NCI-H1092 treated with DMSO at 0.1 percent for 48 hours (cell line): ENCODE measurements at regions not wholly inside any gene's neighbourhood (a gene's known extent, or its start where the extent isn't known, plus 50 kb on each side); places are given as distances from the start of the nearest gene placed in this dataset.

Experiments used
- DNase-seq: peaks from one replicate; lab custom pipeline; 2025; lab: John Stamatoyannopoulos, UW

DNA sequence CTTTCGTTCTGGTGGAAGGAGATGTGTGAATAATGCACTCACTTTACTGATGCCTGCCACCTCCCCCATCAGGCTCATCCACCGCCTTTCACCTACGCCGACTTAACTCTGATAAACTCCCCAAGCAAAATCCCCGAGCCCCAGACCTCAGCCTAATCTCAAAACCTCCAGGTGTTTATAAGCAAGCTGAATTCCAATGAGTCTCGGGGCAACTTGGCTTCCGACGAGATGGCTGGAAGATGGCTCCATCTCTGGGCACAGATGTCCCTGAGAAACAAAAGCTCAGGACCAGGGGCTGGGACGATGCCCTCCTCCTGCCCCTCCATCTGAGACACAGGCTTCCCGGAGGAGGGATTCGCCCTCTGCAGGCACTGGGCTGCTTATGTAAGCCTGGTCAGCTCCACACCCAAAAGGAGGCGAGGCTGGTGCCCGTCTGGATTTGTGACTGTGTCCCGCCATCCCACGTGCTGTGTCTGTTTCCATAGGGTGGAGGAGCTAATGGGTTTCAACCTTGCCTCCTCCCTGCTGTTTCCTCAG, 386.4 kb upstream of the TNRC6C start:
- no peak for DNase-seq

DNA sequence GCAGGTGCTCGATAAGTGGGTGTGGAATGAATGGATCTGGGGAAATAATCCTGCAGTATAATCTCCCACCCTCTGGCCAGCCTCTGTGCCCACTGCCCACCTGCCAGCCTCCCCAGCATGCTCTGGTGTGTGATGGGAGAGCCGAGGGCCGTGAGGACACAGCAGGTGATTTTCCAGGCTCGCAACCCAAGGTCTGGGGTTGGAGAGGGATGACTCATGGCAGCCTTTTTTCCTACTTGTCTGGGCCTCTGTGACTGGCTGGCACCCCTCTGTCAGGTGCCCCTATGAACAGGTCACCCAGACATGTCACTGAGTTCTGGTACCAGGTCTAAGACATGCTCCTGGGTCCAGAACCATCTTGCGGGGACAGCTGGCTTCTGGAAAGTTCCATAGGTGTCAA, 385.7 kb upstream of the TNRC6C start:
- DNase-seq: no peak

DNA sequence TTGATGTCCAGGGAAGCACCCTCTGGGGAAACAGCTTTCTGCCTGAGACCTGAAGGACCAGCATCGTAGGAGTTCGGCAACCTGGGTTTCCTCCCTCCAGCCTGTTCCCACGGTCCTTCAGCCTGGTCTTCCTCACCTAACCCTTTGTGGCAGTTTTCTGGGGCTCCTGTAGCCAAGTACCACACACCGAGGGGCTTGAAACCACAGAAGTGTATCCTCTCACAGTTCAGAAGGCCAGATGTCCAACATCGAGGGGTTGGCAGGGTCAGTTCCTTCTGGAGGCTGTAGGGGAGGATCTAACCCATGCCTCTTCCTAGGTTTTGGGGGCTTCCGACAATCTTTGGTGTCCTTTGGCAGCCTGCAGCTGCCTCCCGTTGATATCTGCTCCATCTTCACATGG, 381.0 kb upstream of the TNRC6C start:
- DNase-seq: no peak

DNA sequence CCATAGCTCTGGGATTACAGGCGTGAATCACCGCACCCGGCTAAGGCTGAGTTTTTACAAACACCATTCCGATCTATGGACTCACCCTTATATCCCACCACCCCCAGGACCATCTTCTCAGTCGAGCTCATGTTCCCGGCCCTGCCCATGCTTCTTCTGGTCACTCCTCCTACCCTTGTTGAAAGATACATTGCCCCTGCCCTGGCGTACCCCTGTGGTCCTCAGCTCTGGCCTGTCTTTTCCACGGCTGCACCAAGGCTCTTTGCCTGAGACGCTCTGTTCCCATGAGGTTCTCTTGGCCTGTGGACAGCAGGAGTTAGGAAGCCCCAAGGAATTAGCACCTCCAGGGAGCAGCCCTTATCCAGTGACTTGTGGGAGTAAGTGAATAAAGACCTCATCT, 379.4 kb upstream of the TNRC6C start:
- no peak for DNase-seq

DNA sequence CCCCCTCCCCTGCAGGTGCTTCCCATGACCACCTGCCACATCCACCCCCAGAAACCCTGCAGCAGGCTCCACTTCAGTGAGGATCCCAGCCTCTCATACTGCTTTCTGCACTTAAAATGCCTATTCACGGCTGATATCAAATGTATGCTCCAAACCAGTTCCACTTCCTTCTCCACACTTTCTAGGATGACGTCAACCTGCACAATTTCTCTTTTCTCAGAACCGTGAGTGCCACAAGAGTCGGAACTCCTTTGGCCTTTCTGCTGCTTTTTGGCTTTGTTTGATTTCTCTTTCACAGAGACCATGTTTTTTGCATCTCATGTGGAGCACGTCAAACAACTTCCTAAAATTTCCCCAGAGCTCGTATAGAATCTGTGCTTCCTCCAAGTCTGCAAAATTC, 378.8 kb upstream of the TNRC6C start:
- DNase-seq: no peak

DNA sequence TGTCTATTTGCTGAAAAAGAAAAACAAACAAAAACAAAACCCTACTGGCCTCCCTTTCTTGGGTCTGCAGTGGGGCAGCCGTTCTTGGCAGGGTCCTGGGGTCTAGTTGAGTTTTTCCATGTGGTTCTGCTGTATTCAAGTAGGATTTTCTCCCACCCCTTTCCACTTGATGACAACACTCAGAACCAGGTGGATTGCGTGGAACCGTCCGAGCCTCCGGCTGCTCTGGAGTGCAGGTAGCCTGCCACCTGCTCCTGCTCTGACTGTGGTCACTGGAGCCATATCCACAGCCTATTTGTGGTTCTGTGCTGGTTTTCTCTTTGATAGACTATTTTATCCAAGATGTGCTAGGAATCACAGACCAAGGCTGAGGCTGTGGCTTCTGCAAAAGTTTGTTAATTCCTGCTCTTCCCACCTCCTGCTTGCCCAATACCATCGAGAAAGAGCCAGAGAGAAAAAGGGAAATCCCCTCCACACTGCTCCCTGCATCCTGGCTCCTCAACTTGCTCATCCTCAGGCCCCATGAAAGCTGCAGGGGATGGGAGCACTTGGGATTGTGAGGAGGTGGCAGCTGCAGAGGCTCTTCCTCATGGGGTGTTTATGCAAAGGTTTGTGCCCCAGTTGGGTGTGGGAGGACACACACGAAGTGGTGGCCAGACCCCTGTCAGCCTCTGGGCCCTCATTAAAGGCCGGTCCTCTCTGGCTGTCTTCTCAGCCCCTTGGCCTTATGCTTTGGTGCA, 377.8 kb upstream of the TNRC6C start:
- DNase-seq: no peak

DNA sequence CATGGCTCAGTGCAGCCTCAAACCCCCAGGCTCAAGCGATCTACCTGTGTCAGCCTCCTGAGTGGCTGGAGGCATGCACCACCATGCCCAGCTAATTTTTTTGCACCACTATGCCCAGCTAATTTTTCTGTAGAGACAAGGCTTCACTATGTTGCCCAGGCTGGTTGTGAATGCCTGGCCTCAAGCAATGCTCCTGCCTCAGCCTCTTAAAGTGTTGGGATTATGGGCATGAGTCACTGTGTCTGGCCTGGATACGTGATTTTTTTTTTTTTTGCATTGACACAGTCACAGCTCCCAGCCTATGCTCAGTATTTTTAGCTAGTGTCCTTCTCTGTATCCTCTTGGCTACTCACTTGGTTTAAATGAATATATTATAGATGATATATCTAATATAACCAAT, 377.0 kb upstream of the TNRC6C start:
- DNase-seq: no peak

DNA sequence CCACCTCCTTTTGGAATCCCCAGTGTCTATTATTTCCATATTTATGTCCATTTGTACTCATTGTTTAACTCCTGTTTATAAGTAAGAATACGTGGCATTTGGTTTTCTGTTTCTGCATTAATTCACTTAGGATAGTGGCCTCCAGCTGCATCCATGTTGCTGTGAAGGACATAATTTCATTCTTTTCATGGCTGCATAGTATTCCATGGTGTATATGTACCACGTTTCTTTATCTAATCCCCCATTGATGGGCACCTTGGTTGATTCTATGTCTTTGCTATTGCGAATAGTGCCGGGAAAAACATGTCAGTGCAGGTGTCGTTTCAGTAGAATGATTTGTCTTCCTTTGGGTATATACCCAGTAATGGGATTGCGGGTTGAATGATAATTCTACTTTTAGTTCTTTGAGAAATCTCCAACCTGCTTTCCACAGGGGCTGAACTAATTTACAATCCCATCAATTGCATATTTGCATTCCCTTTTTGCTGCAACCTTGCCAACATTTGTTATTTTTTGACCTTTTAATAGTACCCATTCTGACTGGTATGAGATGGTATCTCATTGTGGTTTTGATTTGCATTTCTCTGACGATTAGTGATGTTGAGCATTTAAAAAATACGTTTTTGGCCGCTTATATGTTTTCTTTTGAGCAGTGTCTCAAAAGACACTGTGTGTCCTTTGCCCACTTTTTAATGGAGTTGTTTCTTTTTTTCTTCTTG, 373.2 kb upstream of the TNRC6C start:
- no peak for DNase-seq

DNA sequence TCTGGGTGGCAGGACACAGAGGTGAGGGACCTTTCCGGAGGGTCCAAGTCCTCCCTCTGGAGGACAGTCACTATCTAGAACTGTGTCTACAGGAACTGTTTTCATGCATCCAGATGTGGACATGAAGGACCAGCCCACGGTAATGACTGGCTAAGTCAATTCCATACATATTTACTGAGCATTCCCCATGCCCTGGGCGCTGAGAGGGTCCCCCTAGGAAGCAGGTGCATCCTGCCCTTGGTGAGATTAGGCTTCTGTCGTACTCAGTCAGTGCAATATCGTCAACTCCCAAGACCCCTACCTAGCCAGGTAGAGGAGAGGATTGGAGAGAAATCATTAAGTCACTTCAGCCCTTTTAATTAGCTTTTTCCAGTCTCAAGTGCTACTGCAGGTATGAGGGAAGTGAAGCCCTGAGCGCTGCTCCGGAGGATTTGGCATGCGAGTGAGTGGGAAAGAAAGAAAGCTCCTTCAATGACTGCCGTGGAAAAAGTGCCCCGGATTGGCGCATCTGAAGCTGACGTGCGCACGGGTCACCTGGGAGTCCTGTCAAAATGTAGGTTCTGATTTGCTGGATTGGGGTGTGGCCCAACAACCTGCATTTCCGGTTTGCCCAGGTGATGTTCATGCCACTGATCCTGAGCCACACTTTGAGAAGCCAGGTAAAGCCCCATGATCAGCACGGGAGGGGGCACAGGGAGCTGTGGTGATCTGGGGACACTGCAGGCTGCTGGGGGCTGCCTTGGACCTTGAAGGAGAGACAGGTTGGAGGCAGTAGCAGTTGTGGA, 367.4 kb upstream of the TNRC6C start:
- no peak for DNase-seq

DNA sequence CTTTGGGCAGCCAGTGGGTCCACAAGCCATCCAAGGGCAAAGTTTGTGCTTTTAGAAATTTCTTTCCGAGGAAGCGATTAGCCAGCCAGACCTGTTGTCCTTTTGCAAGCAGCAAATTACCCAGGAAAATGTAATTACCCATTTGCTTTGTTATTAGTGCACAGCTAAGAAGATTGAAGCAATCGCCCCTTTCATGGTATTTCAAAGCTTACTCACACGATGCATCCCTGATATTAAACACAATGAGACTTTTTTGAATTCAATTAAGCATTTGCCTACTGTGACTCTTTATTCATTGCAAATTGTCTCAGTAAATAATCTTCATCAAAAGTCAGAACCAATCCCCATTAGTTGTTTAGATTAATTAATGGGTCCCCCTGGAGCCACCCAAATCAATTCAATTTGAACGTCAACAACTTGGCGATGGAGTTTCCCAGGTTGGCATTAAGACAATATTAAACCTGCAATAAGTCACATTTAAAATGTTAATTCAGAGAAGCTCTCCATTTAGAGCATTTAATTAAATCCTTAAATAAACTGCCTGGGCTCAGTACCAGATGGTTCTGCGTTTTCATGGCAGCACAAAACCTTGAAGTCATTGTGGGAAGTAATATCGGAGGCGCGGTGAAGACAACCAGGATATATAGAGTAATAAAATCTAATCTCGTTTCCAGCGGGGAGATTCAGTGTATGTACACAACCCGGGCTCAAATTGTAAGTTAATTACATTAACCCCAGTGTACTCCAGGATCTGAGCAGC, 366.2 kb upstream of the TNRC6C start:
- peak; percentile 14 for DNase-seq

DNA sequence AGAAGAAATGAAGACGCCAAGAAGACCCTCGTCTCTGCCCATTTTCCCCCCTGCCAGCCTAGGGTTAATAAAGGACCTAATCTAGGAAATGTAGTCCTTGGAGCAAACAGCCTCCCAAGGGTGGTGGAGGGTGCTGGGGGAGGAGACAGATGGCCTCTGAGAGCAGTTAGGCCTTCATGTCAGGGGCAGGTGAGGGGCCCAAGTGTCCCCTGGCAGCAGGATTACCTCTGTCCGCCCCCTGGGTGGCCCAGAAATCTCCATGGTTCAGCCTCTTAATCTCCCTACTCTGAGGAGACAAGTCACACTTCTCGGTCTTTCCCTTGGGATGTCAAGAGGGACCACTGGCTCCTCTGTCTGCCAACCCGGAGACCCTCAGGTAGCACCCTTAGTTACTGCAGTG, 365.4 kb upstream of the TNRC6C start:
- DNase-seq: no peak

DNA sequence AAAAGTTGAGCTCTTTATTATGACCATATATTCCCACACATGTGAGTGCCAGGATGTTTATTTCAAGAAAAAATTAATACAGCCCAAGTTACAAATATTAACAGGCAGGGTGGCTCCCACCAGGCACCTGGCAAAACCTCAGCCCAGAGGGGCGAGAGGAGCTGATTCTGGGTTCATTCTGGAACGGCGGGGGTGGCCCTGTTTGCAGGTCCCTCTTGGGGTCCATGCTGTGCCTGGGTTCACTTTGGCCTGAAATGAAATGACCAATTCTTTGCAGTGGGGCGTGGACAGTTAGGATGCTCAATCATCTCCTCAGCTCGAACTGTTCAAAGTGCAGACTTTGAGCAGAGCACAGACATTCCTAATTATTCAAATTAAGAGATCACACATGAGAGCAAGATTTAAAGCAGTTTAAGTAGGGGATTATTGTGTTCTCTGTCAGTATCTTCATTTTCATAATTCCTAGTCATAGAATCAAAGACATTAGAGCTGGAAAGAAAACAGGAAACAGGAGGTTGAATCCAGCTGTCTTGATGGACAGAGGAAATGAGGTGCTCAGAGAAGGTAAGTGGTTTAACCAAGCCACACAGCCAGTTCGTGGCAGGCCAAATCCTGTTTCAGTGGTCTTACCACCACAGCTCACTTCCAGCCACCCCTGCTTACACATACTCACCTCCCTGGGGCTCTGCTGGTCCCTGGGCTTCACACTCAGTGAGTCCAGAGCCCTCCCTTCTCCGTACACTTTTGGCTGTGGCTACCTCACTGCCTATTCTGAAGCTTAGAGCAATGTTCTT, 363.9 kb upstream of the TNRC6C start:
- no peak for DNase-seq

DNA sequence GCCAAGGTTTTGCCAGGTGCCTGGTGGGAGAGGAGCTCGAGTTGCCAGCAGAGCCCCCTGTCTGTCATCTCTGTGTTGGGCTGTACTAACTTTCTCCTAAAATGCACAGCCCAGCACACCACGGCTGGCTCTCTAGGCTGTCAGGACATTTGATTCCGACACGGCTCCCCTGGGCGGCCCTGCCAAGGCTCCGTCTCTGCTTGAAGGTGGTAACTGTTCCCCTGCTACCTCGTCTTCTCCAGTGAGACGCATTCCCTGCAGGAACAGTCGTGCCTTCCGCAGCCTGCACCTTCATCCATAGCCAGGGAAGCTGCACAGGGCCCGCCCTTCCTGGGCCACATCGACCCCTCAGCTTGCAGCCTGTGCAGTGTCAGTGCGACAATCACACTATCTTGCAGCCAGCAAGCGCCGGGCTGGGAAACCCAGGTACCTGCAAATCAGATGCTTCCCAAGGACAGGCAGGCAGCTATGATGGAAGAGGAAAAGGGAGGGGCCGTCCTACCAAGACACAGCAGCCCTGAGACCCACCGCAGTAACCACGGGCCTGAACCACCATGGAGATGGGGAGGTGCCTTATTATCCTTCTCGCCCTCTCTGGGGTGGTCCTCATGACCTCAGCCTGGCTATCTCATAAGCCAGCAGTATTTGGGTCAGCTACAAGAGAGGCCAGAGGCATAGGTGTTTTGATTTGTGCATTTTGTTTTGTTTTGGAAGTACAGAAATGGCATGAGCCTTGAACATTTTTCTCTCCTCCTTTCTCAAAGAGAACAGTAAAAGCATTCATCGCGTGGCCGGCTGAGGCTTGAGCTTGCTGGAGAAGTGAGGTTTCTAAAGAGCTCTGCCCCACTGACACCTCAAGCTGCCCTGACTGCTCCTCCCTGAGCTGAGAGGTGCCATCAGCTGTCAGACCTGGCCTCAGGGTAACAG, 361.7 kb upstream of the TNRC6C start:
- no peak for DNase-seq

DNA sequence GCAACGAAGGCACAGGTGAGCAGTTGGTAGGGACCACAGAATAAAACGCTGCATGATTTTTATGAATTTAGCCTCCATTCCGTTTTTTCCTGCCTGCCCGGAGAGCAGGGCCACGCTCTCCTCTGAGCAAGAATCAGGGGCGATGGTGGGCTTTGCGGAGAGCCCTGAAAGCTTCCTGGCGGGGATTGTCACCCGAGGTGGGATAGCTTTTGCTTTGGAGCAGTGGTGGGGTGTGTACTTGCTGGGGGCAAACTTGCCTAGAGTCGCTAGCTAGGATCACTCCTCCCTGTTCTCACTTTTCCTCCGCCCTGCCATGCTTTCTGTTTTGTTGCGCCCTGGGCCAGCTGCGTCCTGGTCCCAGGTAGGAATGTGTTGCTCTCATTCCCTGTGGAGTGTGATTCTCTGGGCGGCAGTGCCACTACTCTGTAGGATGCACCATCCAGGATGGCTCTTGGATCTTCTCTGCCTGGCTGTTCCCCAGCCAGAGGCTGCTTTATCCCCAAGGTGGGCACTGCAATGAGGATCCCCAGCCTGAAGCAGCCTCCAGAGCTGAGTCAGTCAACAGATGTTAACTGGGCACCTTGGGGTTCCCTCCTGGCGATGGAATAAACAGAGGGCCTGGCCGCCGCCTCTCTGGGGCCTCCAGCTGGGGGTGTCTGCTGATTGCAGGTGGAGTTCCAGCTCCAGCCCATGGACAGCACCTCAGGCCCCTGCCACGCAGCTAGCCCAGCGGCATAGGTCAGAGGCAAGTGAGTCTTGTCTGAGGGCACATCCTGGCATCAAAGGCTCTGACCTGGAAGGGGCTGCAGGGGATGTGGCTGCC, 360.9 kb upstream of the TNRC6C start:
- DNase-seq: no peak

DNA sequence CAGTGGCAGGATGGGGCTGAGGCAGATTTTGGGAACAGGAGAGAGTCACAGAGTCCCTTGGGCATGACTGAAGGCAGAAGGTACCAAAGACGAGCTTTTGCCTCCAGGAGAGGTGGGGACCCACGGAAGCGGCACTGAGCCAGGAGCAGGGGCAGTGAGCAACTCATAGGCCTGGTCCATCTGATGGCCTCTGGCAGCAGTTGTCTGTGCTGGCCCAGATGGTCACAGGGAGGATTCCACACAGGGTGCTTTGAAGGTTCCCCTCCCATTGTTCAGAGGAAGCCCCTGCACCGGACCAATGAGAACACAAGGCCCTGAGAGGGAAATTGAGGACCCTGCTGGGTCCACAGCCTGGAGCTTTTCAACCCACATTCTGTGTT, 360.3 kb upstream of the TNRC6C start:
- no peak for DNase-seq

DNA sequence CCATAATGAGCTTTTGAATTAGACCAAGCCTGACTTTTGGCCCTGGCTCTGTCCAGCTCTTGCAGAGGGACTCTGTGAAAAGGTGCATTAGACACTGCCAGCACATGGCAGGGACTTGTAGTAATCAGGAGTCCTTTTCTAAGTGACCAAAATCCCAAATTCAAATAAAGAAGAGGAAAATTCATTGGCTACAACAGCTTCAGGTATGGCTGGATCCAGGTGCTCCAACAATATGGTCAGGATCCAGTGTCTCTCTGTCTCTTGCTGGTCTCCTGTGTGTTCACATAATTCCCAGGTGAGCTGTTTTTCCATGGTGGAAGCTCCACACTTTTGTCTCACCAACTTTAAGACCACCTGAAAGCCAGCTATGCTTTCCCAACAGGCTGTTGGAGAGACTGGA, 358.8 kb upstream of the TNRC6C start:
- DNase-seq: no peak

DNA sequence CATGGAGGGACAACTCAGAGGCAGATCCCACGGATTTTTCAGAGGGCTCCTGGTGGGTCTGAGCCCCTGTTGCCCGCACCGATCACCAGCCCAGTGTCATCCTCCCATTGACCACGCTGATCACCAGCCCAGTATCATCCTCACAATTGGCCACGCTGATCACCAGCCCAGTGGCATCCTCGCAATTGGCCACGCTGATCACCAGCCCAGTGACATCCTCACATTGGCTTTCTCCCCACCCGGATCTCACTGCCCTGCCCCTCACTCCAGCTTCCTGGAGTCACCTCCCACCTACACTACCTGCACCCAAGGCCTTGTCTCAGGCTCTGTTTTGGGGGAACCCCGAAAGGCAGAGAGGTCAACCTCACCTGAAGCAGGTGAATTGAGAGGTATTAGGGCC, 358.2 kb upstream of the TNRC6C start:
- no peak for DNase-seq

DNA sequence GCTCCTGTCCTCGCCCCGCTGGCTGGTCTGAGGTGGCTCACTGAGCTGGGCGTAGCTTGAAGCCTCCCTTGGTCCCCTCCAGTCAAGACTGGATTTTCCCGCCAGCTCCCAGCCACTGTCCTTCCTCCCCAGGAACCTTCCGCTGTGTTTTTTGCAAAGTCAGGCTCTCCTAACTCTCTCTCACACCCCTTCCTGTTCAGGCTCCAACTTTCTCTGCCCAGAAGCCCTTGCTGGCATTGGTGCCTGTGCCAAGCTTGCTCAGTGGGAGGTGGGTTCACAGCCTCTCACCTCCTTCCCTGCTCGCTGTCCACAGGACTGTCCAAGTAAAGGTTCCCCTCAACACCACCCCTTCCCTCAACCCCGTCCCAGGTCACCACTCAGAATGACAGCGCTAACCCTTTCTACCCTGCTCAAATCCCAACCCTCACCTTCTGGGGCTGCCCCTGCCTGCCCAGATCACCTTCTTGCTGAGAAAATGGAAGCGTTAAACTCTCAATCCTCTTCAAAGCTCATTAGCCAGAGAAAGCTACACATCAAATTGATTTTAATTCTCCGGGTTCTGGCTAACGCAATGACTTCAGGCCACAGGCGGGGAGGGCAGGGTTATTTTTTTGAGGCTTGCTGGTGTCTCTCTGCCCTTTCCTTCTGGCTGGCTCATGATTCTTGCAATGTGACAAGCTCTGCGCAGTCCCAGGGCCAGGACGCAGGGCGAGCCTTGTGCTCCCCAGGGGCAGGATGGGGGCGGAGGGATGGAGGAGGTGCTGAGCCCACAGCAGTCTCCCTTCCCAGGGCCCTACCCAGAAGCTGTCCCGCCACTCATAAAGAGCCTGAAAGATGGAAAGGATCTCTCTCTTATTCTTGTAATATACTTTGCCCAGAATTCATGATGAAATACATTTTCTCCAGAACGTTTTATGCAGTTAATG, 357.2 kb upstream of the TNRC6C start:
- no peak for DNase-seq
